ENCODE measurements at regions not wholly inside any gene's neighbourhood (a gene's known extent, or its start where the extent isn't known, plus 50 kb on each side); places are given as distances from the start of the nearest gene placed in this dataset.

DNA sequence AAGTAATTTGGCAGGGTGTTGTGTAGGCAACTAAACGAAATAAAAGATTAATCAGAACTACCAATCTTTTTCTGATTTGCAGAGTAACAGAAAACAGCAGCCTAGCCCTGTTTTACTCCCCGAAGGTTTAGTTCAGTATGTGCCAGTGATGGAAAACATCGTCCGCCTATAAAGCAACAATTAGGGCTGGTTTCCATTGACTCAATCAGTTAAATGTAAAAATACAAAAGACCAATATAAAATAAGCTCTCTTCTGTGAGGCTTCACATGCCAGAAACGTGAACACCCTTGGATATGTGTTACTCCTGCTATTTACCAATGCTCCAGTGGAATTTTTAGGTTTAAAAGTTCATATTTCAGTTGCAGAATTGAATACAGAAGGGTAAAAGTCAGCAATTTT, 210.5 kb upstream of the RSPO3 start:
- DNase-seq (ENCODE audit: low read depth, low spot score) = no peak
- in situ Hi-C loops (cut with MboI) = no loop called here
- ChIA-PET SMC1A (ENCODE audit: uncharacterized antibody, unreplicated experiment) (interaction anchor here (1.3 kb wide), 1 partner anchor 30 kb away, joined by 3 read pairs; no protein-coding TSS in a partner anchor), CTCF (interaction anchor here (0.5 kb wide), 1 partner anchor 697 kb away, joined by 3 read pairs; no protein-coding TSS in a partner anchor), RAD21 (ENCODE audit: unreplicated experiment) (no interaction called here), POLR2A (no interaction called here)
- no peak overlapping the region for H2AFZ ChIP-seq (ENCODE audit: control insufficient read depth, low read depth, low read length)
- WGBS (ENCODE audit: insufficient coverage, insufficient replicate concordance, low lambda C conversion rate, missing lambda C conversion rate) = 34% methylated on average over 5 of the region's 5 CpGs
- no peaks in the 10 kb centered on the region; a peak in 1 of 4 replicates for H3K27me3 ChIP-seq (replicated peaks in 1 of 2; ENCODE audit: control insufficient read depth in 2 of 2, insufficient read depth in 2 of 2, low read length in 1 of 2)
- H3K27ac ChIP-seq (ENCODE audit: control insufficient read depth, insufficient read depth) = no peak overlapping the region
- H3K4me2 ChIP-seq (ENCODE audit: control insufficient read depth, insufficient read depth) = no peak overlapping the region
- H3K9ac ChIP-seq (ENCODE audit: control insufficient read depth, insufficient read depth, low read length) = no peak overlapping the region
- intact Hi-C loops (cut with micrococcal nuclease; ENCODE audit: unreplicated experiment) = no loop called here
- H3K36me3 ChIP-seq (ENCODE audit: control insufficient read depth in 2 of 2, insufficient read depth in 2 of 2, low read length in 1 of 2) = no peaks in the 10 kb centered on the region
- no peaks in the 10 kb centered on the region for H4K20me1 ChIP-seq (ENCODE audit: control insufficient read depth, insufficient read depth)
- no peaks in the 10 kb centered on the region for H3K79me2 ChIP-seq (ENCODE audit: control insufficient read depth, insufficient read depth, low read length)
- no peaks in the 10 kb centered on the region for H3K4me1 ChIP-seq (ENCODE audit: control insufficient read depth, insufficient read depth, low read length)
- H3K9me3 ChIP-seq (replicated peaks; ENCODE audit: control insufficient read depth, insufficient read depth, low read length) = no peaks in the 10 kb centered on the region
- no peak overlapping the region for H3K4me3 ChIP-seq
- BruUV-seq (replicated peaks) = no TSS peak
- no peak for ATAC-seq
- FAIRE-seq = no peak
- TF ChIP-seq MTA3 (IDR thresholded peaks at IDR 0.05; ENCODE audit: borderline replicate concordance, low read length) = no peak
- TF ChIP-seq TCF3 (IDR thresholded peaks at IDR 0.05; ENCODE audit: borderline replicate concordance, insufficient read depth, low read depth, low read length) = no peak
- TF ChIP-seq MEF2A (IDR thresholded peaks at IDR 0.05; ENCODE audit: insufficient read depth, low read depth, low read length) = no peak
- no peak for TF ChIP-seq CREB1 (IDR thresholded peaks at IDR 0.05; ENCODE audit: low read depth)
- no peak for TF ChIP-seq RELA (IDR thresholded peaks at IDR 0.05; ENCODE audit: borderline replicate concordance, partially characterized antibody)
- TF ChIP-seq TCF12 (IDR thresholded peaks at IDR 0.05; ENCODE audit: low read depth, low read length) = no peak
- no peak for TF ChIP-seq PAX8 (IDR thresholded peaks at IDR 0.05)
- TF ChIP-seq, protein P1, sequence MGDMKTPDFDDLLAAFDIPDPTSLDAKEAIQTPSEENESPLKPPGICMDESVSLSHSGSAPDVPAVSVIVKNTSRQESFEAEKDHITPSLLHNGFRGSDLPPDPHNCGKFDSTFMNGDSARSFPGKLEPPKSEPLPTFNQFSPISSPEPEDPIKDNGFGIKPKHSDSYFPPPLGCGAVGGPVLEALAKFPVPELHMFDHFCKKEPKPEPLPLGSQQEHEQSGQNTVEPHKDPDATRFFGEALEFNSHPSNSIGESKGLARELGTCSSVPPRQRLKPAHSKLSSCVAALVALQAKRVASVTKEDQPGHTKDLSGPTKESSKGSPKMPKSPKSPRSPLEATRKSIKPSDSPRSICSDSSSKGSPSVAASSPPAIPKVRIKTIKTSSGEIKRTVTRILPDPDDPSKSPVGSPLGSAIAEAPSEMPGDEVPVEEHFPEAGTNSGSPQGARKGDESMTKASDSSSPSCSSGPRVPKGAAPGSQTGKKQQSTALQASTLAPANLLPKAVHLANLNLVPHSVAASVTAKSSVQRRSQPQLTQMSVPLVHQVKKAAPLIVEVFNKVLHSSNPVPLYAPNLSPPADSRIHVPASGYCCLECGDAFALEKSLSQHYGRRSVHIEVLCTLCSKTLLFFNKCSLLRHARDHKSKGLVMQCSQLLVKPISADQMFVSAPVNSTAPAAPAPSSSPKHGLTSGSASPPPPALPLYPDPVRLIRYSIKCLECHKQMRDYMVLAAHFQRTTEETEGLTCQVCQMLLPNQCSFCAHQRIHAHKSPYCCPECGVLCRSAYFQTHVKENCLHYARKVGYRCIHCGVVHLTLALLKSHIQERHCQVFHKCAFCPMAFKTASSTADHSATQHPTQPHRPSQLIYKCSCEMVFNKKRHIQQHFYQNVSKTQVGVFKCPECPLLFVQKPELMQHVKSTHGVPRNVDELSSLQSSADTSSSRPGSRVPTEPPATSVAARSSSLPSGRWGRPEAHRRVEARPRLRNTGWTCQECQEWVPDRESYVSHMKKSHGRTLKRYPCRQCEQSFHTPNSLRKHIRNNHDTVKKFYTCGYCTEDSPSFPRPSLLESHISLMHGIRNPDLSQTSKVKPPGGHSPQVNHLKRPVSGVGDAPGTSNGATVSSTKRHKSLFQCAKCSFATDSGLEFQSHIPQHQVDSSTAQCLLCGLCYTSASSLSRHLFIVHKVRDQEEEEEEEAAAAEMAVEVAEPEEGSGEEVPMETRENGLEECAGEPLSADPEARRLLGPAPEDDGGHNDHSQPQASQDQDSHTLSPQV (IDR thresholded peaks at IDR 0.05) = no peak
- TF ChIP-seq, protein P2, sequence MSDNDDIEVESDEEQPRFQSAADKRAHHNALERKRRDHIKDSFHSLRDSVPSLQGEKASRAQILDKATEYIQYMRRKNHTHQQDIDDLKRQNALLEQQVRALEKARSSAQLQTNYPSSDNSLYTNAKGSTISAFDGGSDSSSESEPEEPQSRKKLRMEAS (IDR thresholded peaks at IDR 0.05; ENCODE audit: low read depth, low read length) = no peak
- no peak for TF ChIP-seq IKZF2 (IDR thresholded peaks at IDR 0.05)
- no peak for TF ChIP-seq GABPA (IDR thresholded peaks at IDR 0.05; ENCODE audit: low read depth)
- no peak for TF ChIP-seq BHLHE40 (IDR thresholded peaks at IDR 0.05; ENCODE audit: borderline replicate concordance in 1 of 2, low read depth in 2 of 2, low read length in 1 of 2)
- TF ChIP-seq FOS (IDR thresholded peaks at IDR 0.05; ENCODE audit: borderline replicate concordance, extremely low read depth, insufficient read length) = no peak
- TF ChIP-seq, protein P3, sequence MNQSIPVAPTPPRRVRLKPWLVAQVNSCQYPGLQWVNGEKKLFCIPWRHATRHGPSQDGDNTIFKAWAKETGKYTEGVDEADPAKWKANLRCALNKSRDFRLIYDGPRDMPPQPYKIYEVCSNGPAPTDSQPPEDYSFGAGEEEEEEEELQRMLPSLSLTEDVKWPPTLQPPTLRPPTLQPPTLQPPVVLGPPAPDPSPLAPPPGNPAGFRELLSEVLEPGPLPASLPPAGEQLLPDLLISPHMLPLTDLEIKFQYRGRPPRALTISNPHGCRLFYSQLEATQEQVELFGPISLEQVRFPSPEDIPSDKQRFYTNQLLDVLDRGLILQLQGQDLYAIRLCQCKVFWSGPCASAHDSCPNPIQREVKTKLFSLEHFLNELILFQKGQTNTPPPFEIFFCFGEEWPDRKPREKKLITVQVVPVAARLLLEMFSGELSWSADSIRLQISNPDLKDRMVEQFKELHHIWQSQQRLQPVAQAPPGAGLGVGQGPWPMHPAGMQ (IDR thresholded peaks at IDR 0.05; ENCODE audit: borderline replicate concordance) = no peak
- no peak for TF ChIP-seq HCFC1 (IDR thresholded peaks at IDR 0.05; ENCODE audit: low read length)
- no peak for TF ChIP-seq TARDBP (IDR thresholded peaks at IDR 0.05; ENCODE audit: borderline replicate concordance)
- TF ChIP-seq ZZZ3 (IDR thresholded peaks at IDR 0.05; ENCODE audit: control insufficient read depth, insufficient read length, low read depth) = no peak
- no peak for TF ChIP-seq DPF2 (IDR thresholded peaks at IDR 0.05)
- TF ChIP-seq POLR2A (IDR thresholded peaks at IDR 0.05; ENCODE audit: low read depth, low read length) = no peak

Data from GM12878 (cell line).